Left ventricle myocardium inferior (tissue), 1 donor: ENCODE measurements at regions not wholly inside any gene's neighbourhood (a gene's known extent, or its start where the extent isn't known, plus 50 kb on each side); places are given as distances from the start of the nearest gene placed in this dataset.

Experiments used
- DNase-seq: peaks from one replicate; pipeline ENCODE4 v3.0.0-alpha.2; 2020
- H3K27ac ChIP-seq: fragments of 200-600 bp; replicated peaks from 2 replicates; pipeline ENCODE4 v1.8.0; 2021
- H3K27me3 ChIP-seq: fragments of 200-600 bp; 2 replicates; pipeline ENCODE4 v1.8.0; 2021; ENCODE audit warnings: low read depth
- H3K36me3 ChIP-seq: fragments of 200-600 bp; 2 replicates; pipeline ENCODE4 v1.8.0; 2021
- H3K4me1 ChIP-seq: fragments of 200-600 bp; 2 replicates; pipeline ENCODE4 v1.8.0; 2021
- H3K4me3 ChIP-seq: fragments of 200-600 bp; 2 replicates; pipeline ENCODE4 v1.8.0; 2021; ENCODE audit warnings: mild to moderate bottlenecking, moderate library complexity
- H3K9me3 ChIP-seq: fragments of 200-600 bp; replicated peaks from 2 replicates; pipeline ENCODE4 v1.8.0; 2021
- intact Hi-C: fragments of 100-400 bp; cut with micrococcal nuclease; formaldehyde crosslinking; loops from one replicate; pipeline ENCODE4 v1.11.0; 2022
- TF ChIP-seq, protein P1 (sequence below): fragments of 200-600 bp; IDR thresholded peaks from 2 replicates; pipeline ENCODE4 v1.8.0; 2021; ENCODE audit warnings: antibody characterized with exemption, mild to moderate bottlenecking, borderline replicate concordance
- donor health status: DM: no; HTN: yes; CAD: no; lungs with severe emphysema.

DNA sequence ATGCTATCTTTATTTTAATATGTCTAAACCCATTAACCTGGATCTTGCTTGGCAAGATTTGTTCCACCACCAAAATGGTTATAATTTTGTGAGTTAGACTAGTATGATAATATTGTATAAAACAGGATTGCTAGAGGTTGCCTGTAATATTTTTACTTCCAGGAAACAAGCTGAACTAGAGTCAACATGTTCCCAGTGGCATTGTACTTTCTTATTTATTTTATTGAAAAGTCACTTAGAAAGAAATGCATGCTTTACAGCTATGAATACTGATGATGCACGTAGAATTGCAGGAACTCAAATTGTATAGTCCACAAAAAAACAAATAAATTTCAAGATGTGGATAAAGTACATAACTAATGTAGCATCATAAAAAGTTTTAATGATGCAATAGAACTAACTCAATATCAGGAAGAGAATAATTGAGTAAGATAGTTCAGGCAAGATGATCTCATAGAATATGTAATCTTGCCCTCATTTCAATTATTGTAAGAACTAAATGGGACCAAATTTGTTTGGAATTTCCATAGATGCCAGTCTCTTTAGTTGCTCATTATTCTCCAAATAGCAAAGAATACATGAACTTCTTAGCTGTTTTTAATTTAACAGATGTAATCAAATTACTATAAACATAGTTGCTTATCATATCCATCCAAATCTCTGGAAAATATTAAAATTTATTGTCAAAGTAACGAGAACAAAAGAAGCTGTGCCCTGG is 451.8 kb downstream of the COL12A1 start:
- Histone ChIP-seq H3K4me3 (no peak overlapping the region), H3K27me3 (no peaks in the 10 kb centered on the region), H3K9me3 (no peaks in the 10 kb centered on the region), H3K36me3 (no peaks in the 10 kb centered on the region), H3K4me1 (no peaks in the 10 kb centered on the region), H3K27ac (no peak overlapping the region)
- intact Hi-C loops = no loop called here
- TF ChIP-seq, protein P1, sequence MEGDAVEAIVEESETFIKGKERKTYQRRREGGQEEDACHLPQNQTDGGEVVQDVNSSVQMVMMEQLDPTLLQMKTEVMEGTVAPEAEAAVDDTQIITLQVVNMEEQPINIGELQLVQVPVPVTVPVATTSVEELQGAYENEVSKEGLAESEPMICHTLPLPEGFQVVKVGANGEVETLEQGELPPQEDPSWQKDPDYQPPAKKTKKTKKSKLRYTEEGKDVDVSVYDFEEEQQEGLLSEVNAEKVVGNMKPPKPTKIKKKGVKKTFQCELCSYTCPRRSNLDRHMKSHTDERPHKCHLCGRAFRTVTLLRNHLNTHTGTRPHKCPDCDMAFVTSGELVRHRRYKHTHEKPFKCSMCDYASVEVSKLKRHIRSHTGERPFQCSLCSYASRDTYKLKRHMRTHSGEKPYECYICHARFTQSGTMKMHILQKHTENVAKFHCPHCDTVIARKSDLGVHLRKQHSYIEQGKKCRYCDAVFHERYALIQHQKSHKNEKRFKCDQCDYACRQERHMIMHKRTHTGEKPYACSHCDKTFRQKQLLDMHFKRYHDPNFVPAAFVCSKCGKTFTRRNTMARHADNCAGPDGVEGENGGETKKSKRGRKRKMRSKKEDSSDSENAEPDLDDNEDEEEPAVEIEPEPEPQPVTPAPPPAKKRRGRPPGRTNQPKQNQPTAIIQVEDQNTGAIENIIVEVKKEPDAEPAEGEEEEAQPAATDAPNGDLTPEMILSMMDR = no peak
- no peak for DNase-seq

DNA sequence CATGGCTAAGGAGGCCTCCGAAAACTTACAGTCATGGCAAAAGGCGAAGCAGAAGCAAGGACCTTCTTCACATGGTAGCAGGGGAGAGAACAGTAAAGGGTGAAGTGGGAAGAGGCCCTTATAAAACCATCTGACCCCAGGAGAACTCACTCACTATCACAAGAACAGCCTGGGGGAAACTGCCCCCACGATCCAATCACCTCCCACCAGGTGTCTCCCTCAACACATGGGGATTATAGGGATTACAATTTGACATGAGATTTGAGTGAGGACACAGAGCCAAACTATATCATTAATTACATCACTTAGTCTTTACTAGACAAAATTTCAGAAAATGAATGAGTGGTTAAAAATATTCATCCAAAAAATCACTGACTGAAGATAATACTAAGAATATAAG is 453.6 kb downstream of the COL12A1 start:
- H3K9me3 ChIP-seq = no peaks in the 10 kb centered on the region
- H3K4me3 ChIP-seq = no peak overlapping the region
- no peaks in the 10 kb centered on the region for H3K27me3 ChIP-seq
- intact Hi-C loops = no loop called here
- TF ChIP-seq, protein P1 = peak; percentile 31
- H3K4me1 ChIP-seq = no peaks in the 10 kb centered on the region
- no peaks in the 10 kb centered on the region for H3K36me3 ChIP-seq
- DNase-seq = no peak
- no peak overlapping the region for H3K27ac ChIP-seq

DNA sequence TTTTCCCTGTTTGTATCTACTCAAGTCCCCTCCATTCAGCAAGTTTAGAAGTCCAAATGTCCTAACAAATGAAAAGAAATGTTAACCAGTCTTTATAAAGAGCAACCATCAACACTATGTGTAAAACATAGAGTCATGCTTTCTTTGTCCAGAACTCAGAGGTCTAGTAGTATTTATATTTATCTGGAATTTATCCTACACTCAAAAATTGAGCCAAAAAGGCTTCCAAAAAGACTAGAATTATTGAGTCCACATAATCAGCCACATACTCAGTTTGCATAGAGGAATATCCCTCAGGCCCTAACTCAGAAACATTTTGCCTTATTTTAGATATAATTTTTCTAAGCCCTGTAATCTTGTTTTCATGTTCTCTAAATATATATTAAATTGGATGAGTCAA is 455.0 kb downstream of the COL12A1 start:
- Histone ChIP-seq H3K4me1 (no peaks in the 10 kb centered on the region), H3K9me3 (no peaks in the 10 kb centered on the region), H3K27me3 (no peaks in the 10 kb centered on the region), H3K36me3 (no peaks in the 10 kb centered on the region), H3K27ac (no peak overlapping the region), H3K4me3 (no peak overlapping the region)
- intact Hi-C loops = no loop called here
- no peak for DNase-seq
- TF ChIP-seq, protein P1 = no peak

DNA sequence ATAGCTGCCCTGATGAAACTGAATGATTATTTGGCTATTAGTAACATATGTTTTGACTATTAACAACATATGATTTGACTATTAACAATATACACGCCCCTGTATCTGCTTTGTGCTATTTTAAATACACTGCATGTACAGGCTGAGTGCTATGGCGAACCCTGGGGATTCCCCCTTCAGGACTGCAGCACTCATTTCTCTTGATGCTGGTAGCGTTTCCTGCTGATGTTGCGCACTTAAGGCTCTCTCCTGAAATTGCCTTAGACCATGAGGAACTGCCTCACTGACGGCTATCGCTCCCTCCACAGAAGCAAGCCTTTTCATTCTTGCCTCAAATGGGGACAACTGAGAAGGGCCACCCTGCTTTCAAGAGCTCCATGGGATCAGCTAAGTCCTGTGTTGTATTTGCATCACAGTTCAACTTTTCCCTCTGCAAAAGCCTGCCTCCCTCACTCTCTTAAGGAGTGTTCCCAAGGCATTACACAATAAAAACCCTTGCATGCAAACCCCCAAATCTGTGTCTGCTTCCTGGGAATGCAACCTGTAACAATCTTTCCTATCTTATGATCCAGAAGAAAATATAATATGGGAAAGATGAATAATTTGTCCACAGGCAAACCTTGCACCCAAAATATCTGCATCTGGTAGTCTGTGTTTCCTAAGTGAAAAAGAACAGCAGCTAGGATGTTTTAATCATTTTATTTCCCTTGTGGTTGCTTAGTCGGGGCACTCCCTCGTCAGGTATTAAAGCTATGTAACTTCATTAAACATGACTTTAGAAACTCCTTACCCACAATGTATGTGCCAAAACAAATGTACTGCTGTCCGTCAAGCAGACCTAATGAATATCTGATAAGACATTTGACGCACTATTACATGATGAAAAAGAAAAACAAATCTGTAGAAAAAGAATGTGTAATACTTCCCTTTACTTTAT is 456.4 kb downstream of the COL12A1 start:
- TF ChIP-seq, protein P1 = no peak
- H3K27ac ChIP-seq = no peak overlapping the region
- intact Hi-C loops = no loop called here
- H3K27me3 ChIP-seq = no peaks in the 10 kb centered on the region
- DNase-seq = no peak
- no peaks in the 10 kb centered on the region for H3K4me1 ChIP-seq
- no peak overlapping the region for H3K4me3 ChIP-seq
- H3K36me3 ChIP-seq = no peaks in the 10 kb centered on the region
- no peaks in the 10 kb centered on the region for H3K9me3 ChIP-seq

DNA sequence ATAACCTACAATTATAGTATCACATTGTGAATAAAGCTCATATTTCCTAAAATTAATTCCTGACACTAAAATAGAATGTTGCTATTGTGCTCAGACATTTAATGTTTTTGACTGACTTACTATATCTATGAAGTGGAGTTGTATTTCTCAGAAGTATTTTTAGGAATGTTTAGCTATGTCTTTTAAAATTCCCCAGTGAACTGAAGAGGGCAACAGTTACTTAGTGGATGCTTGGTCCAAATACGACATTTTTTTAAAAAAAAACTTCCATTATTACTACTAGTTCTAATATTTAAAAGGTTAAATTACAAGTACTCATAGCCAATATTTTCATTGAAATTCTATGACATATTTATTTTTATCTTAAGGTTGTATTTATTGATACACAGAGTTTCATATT is 460.2 kb downstream of the COL12A1 start:
- no peaks in the 10 kb centered on the region for H3K4me1 ChIP-seq

More for the DNA sequence above, 460.2 kb downstream of the COL12A1 start:
- H3K27ac ChIP-seq = no peak overlapping the region
- TF ChIP-seq, protein P1 = no peak
- DNase-seq = no peak
- intact Hi-C loops = no loop called here
- no peaks in the 10 kb centered on the region for H3K9me3 ChIP-seq
- no peaks in the 10 kb centered on the region for H3K27me3 ChIP-seq
- no peak overlapping the region for H3K4me3 ChIP-seq
- no peaks in the 10 kb centered on the region for H3K36me3 ChIP-seq
